ENCODE measurements at regions not wholly inside any gene's neighbourhood (a gene's known extent, or its start where the extent isn't known, plus 50 kb on each side); places are given as distances from the start of the nearest gene placed in this dataset.
A peak's percentile ranks its signal among the peaks of the same experiment; 100 is the strongest.
"Not testable (repeated sequence)": the region's sequence is repeated elsewhere in the genome, so short reads cannot be mapped to it uniquely, and the experiment has no call there.

- no peak overlapping the region for H3K4me2 ChIP-seq (ENCODE audit: extremely low read depth, insufficient read depth, low read length)
- H3K9me3 ChIP-seq (ENCODE audit: control insufficient read depth, insufficient read depth, low read depth, low read length) = no peaks in the 10 kb centered on the region
- H2AFZ ChIP-seq (ENCODE audit: low read length) = no peak overlapping the region
- no peak overlapping the region for H3K27ac ChIP-seq (ENCODE audit: insufficient read depth, low read length)
- no peak overlapping the region for H3K4me3 ChIP-seq (replicated peaks in 1 of 4; ENCODE audit: control extremely low read depth in 1 of 4, insufficient read depth in 1 of 4, low read depth in 3 of 4, low read length in 4 of 4)
- no peaks in the 10 kb centered on the region for H3K79me2 ChIP-seq (ENCODE audit: control insufficient read depth, insufficient read depth, low read length)
- H3K4me1 ChIP-seq (ENCODE audit: control insufficient read depth, extremely low read depth, insufficient read depth, low read length) = peaks cover 4% of the 10 kb centered on the region
- DNase-seq (ENCODE audit: low read depth in 2 of 2) = no peak
- no peaks in the 10 kb centered on the region for H3K27me3 ChIP-seq (ENCODE audit: control insufficient read depth, insufficient read depth, low read length)
- TF ChIP-seq EZH2 (IDR thresholded peaks at IDR 0.05; ENCODE audit: low read length, missing control alignments) = no peak
- no peak for TF ChIP-seq CTCF (conservative IDR thresholded peaks at IDR 0.05 in 1 of 2, IDR thresholded peaks at IDR 0.05 in 1 of 2; ENCODE audit: low read depth in 1 of 2, low read length in 2 of 2)
- H3K36me3 ChIP-seq (ENCODE audit: control insufficient read depth, insufficient read depth, low read length) = no peaks in the 10 kb centered on the region
- no peaks in the 10 kb centered on the region for H4K20me1 ChIP-seq (ENCODE audit: control insufficient read depth, extremely low read depth, insufficient read depth, low read length)
- no peak overlapping the region for H3K9ac ChIP-seq (ENCODE audit: insufficient read depth, low read length)
Observed at GRCh38 chr2:234363647-234364294, 133.1 kb downstream of the ARL4C start.

DNA sequence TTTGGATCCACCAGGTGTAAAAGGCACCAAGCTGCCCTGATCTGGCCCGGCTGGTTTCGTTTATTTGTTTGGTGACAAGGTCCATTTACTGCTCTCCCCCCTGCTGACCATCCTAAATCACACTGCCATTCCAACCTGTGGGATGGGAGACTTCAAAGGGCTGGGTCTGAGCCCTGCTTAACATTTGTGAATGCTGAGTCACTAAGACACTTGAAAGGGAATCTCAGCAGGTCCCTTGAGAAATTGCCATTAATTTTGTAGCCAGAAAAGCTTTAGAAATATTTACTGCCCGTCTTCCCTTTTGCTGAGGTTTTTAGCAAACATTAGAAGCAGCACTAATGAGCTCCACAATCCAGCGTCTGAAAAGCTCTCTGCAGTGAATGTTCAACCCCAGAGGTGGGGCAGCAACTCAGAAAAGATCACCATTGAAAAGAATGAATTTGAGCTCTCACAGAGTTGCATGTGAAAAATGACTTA lies 133.8 kb downstream of the ARL4C start:
- Histone ChIP-seq H3K4me1 (ENCODE audit: control insufficient read depth, extremely low read depth, insufficient read depth, low read length) (peaks cover 4% of the 10 kb centered on the region), H3K4me2 (ENCODE audit: extremely low read depth, insufficient read depth, low read length) (no peak overlapping the region), H3K27ac (ENCODE audit: insufficient read depth, low read length) (no peak overlapping the region), H3K4me3 (replicated peaks in 1 of 4; ENCODE audit: control extremely low read depth in 1 of 4, insufficient read depth in 1 of 4, low read depth in 3 of 4, low read length in 4 of 4) (no peak overlapping the region), H3K79me2 (ENCODE audit: control insufficient read depth, insufficient read depth, low read length) (no peaks in the 10 kb centered on the region), H4K20me1 (ENCODE audit: control insufficient read depth, extremely low read depth, insufficient read depth, low read length) (no peaks in the 10 kb centered on the region), H3K36me3 (ENCODE audit: control insufficient read depth, insufficient read depth, low read length) (no peaks in the 10 kb centered on the region), H2AFZ (ENCODE audit: low read length) (no peak overlapping the region), H3K9ac (ENCODE audit: insufficient read depth, low read length) (no peak overlapping the region), H3K27me3 (ENCODE audit: control insufficient read depth, insufficient read depth, low read length) (no peaks in the 10 kb centered on the region), H3K9me3 (ENCODE audit: control insufficient read depth, insufficient read depth, low read depth, low read length) (no peaks in the 10 kb centered on the region)
- TF ChIP-seq CTCF (conservative IDR thresholded peaks at IDR 0.05 in 1 of 2, IDR thresholded peaks at IDR 0.05 in 1 of 2; ENCODE audit: low read depth in 1 of 2, low read length in 2 of 2) (no peak), EZH2 (IDR thresholded peaks at IDR 0.05; ENCODE audit: low read length, missing control alignments) (no peak)
- DNase-seq (ENCODE audit: low read depth in 2 of 2) = peak in 1 of 2 donors; percentile 76

DNA sequence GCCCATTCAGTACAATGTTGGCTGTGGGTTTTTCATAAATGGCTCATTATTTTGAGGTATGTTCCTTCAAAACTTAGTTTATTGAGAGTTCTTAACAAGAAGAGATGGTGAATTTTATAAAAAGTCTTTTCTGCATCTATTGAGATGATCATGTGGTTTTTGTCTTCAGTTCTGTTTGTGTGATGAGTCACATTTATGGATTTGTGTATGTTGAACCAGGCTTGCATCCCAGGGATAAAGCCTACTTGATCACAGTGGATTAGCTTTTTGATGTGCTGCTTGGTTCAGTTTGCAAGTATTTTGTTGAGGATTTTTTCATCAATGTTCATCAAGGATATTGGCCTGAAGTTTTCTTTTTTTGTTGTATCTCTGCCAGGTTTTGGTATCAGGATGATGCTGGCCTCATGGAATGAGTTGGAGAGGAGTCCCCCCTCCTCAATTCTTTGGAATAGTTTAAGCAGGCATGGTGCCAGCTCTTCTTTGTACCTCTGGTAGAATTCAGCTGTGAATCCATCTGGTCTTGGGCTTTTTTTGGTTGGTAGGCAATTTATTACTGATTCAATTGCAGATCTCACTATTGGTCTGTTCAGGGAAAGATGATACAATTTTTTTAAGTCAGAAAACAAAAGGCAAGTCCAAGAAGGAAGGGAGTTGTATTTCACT lies 136.4 kb downstream of the ARL4C start:
- H3K9me3 ChIP-seq (ENCODE audit: control insufficient read depth, insufficient read depth, low read depth, low read length); H3K79me2 ChIP-seq (ENCODE audit: control insufficient read depth, insufficient read depth, low read length); H3K4me1 ChIP-seq (ENCODE audit: control insufficient read depth, extremely low read depth, insufficient read depth, low read length); H3K27me3 ChIP-seq (ENCODE audit: control insufficient read depth, insufficient read depth, low read length); H3K4me3 ChIP-seq (replicated peaks in 1 of 4; ENCODE audit: control extremely low read depth in 1 of 4, insufficient read depth in 1 of 4, low read depth in 3 of 4, low read length in 4 of 4); H3K27ac ChIP-seq (ENCODE audit: insufficient read depth, low read length); H3K36me3 ChIP-seq (ENCODE audit: control insufficient read depth, insufficient read depth, low read length); H4K20me1 ChIP-seq (ENCODE audit: control insufficient read depth, extremely low read depth, insufficient read depth, low read length); H3K4me2 ChIP-seq (ENCODE audit: extremely low read depth, insufficient read depth, low read length); H2AFZ ChIP-seq (ENCODE audit: low read length); H3K9ac ChIP-seq (ENCODE audit: insufficient read depth, low read length): not testable (repeated sequence)
- peak; percentile 51 to 72 for DNase-seq (ENCODE audit: low read depth in 2 of 2)

Measured in fibroblast of lung (primary cell).